Dermis microvascular lymphatic vessel endothelial cell (primary cell): ENCODE measurements at regions not wholly inside any gene's neighbourhood (a gene's known extent, or its start where the extent isn't known, plus 50 kb on each side); places are given as distances from the start of the nearest gene placed in this dataset.
"Not testable (repeated sequence)": the region's sequence is repeated elsewhere in the genome, so short reads cannot be mapped to it uniquely, and the experiment has no call there.

ENCODE experiments used
- DNase-seq, 2 donors: peaks; one replicate each; pipeline versions ENCODE4 v3.0.0 to v3.0.0-alpha.2; 2010; ENCODE audit warnings: low read depth in 2 of 2

DNA sequence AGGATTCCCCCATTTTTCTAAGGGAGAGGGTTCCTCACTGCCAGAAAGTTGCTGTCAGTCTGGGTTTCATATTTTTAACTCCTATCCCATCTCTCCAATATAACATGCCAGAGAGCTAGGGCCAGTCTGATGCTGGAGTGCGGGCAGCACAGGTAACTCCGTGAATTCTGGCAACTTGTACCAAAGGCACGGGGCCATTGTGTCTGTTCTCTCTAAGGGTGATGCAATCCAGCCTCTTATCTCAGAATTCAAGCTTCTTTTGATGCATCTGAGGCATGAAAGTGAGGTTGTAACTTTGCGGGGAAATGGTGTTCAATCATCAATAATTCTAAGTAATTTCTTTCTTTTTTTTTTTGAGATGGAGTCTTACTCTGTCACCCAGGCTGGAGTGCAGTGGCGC lies 1074.4 kb downstream of the TYW1 start:
- DNase-seq, result no peak

DNA sequence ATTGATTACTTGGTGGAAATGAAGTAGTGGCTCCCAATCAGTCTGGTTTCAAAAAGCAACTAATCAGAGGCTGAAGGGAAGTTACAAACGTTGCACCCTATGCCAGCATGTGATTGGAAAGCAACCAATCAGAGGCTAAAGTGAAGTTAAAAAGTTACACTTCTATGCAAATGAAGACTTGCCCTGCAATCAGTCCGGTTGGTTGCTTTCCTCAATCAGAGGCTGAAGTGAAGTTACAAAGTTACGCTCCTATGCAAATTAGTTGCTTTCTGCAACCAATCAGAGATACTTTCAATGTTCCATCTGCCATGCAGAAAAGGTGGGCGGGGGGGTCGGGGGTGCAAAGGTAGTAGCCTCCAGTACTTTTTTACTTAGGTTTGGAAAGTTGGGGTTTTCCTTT lies 1077.1 kb downstream of the TYW1 start:
- no peak for DNase-seq

DNA sequence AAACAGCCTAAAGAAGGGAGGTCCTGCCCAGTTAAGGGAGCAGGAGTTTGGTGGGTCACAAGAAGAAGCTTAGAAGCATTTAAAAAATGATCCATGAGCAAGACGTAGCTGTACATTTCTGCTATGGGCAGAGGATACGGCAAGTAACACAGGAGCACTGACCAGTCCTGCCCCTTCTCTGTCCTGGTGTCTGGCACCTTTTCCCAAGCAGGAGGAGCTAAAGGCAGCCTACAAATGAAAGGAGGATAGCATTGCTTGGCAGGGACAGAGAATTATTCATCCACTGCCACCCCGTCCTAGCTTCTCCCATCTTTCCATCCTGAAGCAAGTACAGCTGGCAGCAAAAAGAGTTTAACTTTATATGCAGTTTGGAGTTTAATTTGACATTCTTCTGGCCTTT lies 1077.6 kb downstream of the TYW1 start:
- DNase-seq, result no peak

DNA sequence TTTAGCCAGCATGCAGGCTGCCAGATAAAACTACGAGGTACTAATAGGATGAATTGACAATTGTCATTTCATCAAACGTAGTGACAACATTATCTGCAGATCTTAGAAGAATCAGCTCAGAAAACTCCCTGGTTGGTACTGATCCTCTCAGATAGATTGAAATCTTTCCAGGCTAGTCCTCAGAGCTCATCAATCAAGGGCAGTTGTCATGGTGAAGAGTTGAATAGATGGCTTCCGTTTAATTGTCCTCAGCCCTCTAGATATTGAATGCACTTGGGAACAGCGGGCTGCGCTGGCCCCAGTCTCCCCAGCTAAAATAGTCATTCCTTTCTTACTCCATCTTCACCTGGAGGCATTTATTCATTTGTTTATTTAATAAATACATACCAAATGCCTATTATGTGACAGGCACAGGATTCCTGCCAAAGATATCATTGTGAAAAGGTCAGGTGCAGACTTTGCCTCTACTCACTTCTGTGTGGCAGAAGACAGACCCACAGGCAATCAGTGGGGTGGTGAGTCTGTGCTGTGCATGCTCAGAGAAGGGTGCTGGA lies 1081.6 kb downstream of the TYW1 start:
- DNase-seq, result no peak

DNA sequence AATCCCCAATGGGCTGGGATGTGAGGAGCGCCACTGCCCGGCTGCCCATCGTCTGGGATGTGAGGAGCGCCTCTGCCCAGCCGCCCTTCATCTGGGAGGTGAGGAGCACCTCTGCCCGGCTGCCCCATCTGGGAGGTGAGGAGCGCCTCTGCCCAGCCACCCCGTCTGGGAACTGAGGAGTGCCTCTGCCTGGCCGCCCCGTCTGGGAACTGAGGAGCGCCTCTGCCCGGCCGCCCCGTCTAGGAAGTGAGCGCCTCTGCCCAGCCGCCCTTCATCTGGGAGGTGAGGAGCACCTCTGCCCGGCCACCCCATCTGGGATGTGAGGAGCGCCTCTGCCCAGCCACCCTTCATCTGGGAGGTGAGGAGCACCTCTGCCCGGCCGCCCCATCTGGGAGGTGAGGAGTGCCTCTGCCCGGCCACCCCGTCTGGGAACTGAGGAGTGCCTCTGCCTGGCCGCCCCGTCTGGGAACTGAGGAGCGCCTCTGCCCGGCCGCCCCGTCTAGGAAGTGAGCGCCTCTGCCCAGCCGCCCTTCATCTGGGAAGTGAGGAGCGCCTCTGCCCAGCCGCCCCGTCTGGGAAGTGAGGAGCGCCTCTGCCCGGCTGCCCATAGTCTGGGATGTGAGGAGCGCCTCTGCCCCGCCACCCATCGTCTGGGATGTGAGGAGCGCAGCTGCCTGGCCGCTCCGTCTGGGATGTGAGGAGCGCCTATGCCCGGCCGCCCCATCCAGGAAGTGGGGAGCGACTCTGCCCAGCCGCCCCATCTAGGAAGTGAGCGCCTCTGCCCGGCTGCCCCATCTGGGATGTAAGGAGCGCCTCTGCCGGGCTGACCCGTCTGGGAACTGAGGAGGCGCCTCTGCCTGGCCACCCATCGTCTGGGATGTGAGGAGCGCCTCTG lies 1085.7 kb downstream of the TYW1 start:
- DNase-seq, result not testable (repeated sequence)

DNA sequence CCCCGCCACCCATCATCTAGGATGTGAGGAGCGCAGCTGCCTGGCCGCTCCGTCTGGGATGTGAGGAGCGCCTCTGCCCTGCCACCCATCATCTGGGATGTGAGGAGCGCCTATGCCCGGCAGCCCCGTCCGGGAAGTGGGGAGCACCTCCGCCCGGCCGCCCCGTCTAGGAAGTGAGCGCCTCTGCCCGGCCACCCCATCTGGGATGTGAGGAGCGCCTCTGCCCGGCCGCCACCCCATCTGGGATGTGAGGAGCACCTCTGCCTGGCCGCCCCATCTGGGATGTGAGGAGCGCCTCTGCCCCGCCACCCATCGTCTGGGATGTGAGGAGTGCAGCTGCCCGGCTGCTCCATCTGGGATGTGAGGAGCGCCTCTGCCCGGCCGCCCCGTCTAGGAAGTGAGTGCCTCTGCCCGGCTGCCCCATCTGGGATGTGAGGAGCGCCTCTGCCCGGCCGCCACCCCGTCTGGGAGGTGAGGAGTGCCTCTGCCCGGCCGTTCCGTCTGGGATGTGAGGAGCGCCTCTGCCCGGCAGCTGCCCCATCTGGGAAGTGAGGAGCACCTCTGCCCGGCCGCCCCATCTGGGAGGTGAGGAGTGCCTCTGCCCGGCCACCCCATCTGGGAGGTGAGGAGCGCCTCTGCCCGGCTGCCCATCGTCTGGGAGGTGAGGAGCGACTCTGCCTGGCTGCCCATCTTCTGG lies 1086.5 kb downstream of the TYW1 start:
- DNase-seq, result not testable (repeated sequence)

- DNase-seq, result no peak
These were observed 1090.8 kb downstream of the TYW1 start for GRCh38 chr7:68087401-68087800.

DNA sequence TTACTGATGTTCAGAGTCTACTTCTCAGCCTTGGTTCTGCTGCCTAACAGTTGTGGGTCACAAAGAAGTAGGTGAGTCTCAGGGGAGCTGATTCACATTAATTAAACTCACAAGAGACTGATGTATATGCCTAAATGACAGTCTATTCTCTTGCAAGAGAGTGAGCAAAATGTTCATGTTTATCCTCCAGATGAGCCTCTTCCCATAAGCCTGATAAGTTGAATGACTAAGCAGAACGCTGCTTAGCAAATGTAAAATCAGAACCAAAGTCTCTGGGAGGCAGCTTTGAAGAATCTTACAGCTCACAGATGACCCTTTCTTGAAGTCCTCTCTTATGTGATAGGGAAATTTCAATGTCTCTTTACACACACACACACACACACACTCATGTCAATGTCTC lies 1092.2 kb downstream of the TYW1 start:
- DNase-seq, result no peak

- DNase-seq, result not testable (repeated sequence)
These were observed 1093.6 kb downstream of the TYW1 start for GRCh38 chr7:68090256-68090655.

GRCh38 chr7:68103319-68103718 lies 1106.7 kb downstream of the TYW1 start:
- DNase-seq, result no peak

DNA sequence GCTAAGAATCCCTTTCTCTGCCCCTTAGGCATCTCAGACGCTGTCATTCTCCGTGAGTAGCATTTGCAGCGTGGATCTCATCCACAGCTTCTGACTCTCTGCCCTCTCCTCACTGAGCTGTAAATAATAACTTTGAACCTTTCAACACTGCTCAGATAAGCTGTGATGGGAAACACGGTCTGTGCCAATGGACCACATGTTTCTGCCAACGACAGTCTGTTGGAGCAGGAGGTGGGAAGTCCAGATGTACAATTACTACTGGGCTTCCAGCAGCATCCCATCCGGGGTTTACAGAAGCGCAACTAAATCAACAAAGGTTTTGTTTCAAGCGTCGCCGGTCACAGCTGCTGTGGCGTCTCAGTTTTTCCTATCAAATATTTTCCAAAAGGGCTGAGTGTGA lies 1110.6 kb downstream of the TYW1 start:
- DNase-seq, result no peak

GRCh38 chr7:68107968-68108367 lies 1111.3 kb downstream of the TYW1 start:
- no peak for DNase-seq

DNA sequence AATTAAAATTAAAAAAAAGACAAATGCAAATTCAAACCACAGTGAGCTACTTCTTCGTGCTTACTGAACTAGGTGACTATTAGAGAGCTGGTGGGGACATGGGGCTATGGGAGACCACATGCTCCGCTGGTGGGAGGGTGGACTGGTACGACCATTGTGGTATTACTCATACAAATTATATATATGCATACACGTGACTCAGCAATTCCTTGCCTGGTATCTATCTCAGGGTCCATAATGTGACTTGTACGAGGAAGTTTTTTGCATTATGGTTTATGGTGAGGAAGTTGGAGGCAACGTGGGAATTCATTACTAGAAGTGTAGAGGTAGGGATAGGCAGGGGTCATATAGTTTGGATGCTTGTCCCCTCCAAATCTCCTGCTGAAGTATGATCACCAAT lies 1112.7 kb downstream of the TYW1 start:
- no peak for DNase-seq

DNA sequence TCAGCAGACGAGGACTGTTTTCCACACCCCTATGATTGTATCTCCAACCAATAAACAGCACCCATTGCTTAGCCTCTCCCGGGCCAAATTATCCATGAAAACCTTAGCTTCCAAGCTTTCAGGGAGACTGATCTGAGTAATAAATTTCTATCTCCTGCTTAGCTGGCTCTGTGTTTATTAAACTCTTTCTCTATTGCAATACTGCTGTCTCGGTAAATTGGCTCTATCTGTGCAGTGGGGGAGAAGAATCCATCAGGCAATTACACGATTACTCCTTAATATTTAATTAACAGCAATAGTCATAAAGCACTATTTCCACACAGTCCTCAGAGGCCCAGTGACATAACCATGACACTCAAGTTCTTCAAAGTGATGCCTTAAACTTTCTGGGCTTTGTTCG lies 1122.8 kb downstream of the TYW1 start:
- no peak for DNase-seq

DNA sequence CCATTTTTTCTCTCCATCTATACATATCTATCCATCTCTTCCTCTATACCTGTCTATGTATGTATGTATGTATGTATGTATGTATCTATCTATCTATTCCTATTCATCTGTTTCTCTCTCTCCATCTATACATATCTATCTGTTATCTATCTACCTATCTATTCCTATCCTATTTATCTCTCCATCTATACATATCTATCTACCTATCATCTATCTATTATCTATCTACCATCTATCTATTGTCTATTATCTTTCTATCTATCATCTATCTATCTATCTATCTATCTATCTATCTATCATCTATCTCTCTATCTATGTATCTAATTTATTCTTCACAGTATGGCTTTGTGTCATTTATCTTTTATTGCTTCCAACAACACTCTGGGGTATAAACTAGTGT lies 1124.4 kb downstream of the TYW1 start:
- DNase-seq, result no peak

DNA sequence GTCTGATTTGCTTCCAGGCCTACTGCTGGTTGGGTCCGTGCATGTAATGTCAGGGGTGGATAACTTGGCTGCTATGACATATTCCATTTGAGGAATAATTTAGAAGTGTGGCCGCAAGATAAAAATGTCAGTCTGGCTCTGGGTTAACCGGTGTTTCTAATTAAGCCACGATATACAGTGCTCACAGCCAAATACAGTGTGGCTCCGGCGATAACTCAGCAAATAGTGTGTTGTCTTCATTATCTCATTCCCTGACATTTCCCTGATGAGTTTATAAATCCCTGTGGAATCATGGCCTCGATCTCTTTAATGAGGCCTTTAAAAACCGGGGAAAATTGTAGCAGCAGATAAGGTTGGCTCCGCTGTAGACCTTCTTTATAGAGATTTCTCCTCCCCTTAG lies 1125.0 kb downstream of the TYW1 start:
- DNase-seq, result no peak

DNA sequence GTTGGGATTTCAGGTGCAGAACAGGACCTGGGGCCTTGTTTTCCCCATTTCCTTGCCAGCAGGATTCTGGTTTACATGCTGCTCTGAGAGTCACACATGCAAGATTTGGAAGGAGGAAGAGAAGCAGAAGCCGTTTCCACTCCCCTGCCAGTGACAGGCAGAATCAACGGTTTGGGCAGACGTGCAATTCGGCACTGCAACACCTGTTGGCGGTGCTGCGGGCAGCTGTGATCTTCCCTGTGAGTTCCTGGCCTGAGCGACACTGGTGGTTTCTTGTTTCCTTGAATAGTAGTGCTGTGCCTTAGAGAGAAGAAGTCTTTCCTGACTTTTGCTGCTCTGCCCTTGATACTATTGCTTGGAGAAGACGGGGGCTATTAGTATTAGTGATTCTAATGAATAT lies 1126.2 kb downstream of the TYW1 start:
- DNase-seq, result no peak

GRCh38 chr7:68125168-68125567 lies 1128.5 kb downstream of the TYW1 start:
- DNase-seq, result no peak

- DNase-seq, result no peak
These were observed 1136.4 kb downstream of the TYW1 start for GRCh38 chr7:68133045-68133444.

DNA sequence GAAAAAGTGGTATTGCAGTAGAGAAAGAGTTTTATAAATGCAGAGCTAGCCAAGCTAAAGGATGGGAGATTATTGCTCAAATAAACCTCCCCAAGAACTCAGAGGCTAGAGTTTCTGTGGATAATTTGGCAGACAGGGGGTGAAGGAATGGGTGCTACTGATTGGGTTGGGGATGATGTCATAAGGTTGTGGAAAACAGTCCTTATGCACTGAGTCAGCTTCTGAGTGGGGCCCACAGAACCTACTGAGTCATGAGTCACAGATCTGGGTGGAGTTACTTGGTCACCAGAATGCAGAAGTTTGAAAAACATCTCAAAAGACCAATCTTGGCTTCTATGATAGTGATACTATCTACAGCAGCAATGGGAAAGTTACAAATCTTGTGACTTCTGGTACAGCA lies 1146.7 kb downstream of the TYW1 start:
- no peak for DNase-seq

- no peak for DNase-seq
These were observed 1150.3 kb downstream of the TYW1 start for GRCh38 chr7:68146983-68147382.

- DNase-seq, result no peak
These were observed 1151.1 kb downstream of the TYW1 start for GRCh38 chr7:68147614-68148238.
